DMS114 treated with DMSO at 0.1 percent for 48 hours (cell line): ENCODE measurements at regions not wholly inside any gene's neighbourhood (a gene's known extent, or its start where the extent isn't known, plus 50 kb on each side); places are given as distances from the start of the nearest gene placed in this dataset.
"Not testable (repeated sequence)": the region's sequence is repeated elsewhere in the genome, so short reads cannot be mapped to it uniquely, and the experiment has no call there.

Source experiments
- DNase-seq: peaks from one replicate; lab custom pipeline; 2025; ENCODE audit not compliant: unreplicated experiment; lab: John Stamatoyannopoulos, UW

DNA sequence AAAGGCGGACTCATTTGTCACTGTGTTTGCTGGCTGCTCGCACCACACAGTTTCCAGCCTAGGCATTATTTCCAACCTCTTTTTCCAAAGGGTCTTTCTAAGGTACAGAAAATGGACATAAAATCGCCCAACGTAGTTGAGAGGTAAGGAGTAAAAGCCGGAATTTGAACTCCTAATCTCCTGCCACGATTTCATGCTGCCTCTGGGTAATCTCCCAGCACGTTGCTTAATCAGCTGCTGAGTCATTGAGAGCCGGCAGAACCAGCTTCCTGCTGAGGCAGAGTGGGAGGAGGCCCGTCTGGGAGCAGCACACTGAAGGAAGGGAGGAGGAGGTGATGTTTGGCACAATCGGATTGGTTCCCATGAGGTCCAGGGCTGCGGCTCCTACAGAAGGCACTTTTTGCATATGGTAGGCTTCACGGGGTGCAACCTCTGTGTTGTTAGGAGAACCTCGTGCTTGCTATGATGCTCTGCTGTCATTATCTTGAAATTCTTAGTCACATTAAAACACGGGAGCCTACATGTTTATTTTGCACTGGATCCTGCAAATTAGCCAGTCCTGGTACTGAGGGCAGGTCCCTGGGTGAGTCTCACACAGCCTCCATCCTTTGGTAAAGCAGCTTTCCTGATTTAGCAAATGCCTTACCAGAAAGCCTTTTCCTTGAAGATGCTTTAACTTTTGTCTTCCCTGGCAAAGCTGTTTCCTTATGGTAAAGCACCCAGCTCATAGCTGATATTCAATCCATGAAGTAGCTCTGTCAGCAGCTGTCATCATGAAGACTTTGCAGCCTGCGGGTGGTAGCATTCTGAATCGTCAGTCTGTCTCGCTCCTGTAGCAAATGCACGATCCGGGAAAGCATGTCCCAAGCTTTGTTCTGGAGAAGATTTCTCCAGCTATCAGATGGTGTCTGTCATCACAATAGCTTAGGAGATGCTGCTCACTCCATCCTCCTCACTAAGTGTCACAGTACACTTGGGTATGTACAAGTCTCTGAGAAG lies 191.6 kb upstream of the MSX2 start:
- DNase-seq, result no peak

GRCh38 chr5:174533751-174534241 lies 190.6 kb upstream of the MSX2 start:
- no peak for DNase-seq

DNA sequence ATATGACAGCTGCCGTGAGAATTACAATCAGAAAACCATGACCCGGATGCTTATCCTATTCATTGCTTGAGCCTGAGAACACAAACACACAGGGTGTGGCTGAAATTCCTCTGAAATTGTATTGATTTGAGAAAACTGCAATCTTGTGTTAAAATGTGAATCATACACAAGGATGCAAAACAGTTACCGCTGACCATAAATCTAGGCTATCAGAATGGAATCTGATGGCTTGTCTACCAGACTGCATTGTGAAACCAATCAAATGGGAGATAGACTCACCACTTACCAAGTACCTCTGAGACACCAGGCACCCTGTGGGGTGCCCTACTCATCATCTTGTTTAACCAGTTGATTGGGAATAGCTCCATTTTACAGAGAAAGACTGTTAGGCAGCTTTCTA lies 188.7 kb upstream of the MSX2 start:
- DNase-seq, result no peak

GRCh38 chr5:174539823-174540222 lies 184.6 kb upstream of the MSX2 start:
- DNase-seq, result not testable (repeated sequence)

DNA sequence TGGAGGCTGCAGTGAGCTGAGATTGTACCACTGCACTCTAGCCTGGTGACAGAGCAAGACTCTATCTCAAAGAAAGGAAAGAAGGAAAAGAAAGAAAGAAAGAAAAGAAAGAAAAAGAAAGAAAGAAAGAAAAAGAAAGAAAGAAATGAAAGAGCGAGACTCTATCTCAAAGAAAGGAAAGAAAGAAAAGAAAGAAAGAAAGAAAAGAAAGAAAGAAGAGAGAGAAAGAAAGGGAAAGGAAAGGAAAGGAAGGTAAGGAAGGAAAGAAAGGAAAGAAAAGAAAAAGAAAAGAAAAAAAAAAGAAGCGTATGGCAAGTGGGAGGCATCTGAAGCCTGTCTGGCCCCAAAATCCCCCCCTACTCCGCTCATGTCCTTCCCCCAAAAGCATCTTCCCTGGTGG lies 182.3 kb upstream of the MSX2 start:
- no peak for DNase-seq

GRCh38 chr5:174542471-174542870 lies 181.9 kb upstream of the MSX2 start:
- DNase-seq, result no peak

- no peak for DNase-seq
These were observed 178.5 kb upstream of the MSX2 start for GRCh38 chr5:174545926-174546325.

- DNase-seq, result no peak
These were observed 176.6 kb upstream of the MSX2 start for GRCh38 chr5:174547814-174548213.

GRCh38 chr5:174549254-174549653 lies 175.1 kb upstream of the MSX2 start:
- no peak for DNase-seq

- DNase-seq, result no peak
These were observed 174.4 kb upstream of the MSX2 start for GRCh38 chr5:174550026-174550425.

- no peak for DNase-seq
These were observed 172.0 kb upstream of the MSX2 start for GRCh38 chr5:174552428-174552827.

DNA sequence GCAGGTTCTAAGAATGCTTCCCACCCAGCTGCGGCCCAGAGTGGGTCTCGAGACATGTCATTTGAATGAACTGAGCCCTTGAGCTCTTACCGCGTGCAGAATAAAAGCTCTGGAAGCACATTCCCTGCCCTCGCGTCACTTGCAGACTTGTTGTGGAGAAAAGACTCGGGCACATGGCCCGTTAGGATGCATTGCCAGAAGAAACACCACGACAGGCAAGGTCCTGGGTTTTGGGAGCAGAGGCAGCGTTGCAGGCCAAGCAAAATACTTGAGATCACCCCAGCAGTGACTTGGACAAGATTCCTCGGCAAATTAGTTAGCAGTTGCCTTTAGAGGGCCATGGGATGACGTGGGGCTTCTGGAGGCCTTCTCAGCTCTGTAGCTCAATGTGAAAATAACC lies 170.8 kb upstream of the MSX2 start:
- DNase-seq, result no peak

DNA sequence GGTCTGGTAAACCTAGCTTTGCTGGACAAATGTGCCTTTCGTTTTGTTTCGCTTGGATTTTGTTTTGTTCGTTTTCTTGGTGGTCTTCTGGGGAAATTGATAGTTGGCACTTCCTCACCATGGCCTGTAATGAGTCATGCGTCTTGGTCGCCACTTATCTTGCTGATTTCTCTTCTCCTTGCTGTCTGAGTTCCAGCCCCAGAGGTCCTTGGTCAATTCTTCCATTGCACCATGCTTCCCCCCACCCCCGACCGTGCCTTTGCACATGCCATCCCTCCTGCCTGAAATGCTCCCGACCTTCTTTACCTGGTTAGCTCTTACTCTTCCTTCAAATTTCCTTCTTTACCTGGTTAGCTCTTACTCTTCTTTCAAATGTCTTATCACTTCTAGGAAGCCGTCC lies 168.7 kb upstream of the MSX2 start:
- no peak for DNase-seq

DNA sequence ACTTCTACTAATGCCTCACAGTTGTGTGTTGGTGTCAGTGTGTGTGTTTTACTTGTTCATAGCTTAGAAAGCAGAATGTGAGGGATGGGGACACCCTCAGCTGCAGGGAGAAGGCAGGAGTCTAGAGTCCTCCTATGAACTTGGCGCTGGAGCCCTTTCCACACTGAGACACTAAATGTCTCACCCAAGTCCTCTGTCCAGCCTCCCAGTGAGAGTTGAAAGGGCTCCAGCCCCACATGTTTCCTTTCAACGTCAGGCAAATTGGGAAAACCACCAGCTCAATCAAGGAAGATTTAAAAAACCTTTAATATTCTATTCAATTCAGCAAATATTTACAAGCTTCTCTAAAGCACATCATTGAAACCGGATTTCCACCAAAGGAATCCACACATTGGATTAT lies 167.6 kb upstream of the MSX2 start:
- DNase-seq, result no peak

DNA sequence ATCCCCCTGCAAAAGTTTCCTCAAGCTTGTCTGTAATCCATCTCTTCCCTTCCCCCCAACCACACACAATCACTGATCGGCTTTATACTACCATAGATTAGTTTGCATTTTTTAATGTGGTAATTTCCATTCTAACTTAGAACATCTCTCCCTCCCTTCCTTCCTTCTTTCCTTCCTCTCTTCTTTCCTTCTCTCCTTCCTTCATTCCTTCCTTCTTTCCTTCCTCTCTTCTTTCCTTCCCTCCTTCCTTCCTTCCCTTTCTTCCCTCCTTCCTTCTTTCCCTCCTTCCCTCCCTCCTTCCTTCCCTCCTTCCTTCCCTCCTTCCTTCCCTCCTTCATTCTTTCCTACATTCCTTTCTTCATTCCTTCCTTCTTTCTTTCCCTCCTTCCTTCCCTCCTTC lies 166.2 kb upstream of the MSX2 start:
- DNase-seq, result no peak

DNA sequence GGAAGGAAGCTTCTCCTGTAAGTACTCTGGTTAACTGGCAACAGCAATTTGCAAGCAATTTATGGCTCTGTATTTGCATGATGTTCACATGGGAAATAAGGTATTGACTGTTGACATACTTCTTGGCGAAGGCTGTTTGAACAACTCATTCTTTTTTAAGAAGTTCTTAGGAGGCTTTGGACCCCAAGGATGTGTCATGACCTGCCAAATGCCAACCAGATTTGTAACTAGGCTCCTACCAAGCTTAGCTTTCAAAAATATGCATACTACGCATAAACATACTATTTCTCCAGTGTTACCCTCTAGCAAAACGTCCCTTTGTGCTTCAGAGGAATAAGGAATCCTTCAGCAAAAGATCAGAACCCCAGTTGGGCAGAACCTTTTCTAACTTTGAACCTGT lies 165.2 kb upstream of the MSX2 start:
- DNase-seq, result no peak

DNA sequence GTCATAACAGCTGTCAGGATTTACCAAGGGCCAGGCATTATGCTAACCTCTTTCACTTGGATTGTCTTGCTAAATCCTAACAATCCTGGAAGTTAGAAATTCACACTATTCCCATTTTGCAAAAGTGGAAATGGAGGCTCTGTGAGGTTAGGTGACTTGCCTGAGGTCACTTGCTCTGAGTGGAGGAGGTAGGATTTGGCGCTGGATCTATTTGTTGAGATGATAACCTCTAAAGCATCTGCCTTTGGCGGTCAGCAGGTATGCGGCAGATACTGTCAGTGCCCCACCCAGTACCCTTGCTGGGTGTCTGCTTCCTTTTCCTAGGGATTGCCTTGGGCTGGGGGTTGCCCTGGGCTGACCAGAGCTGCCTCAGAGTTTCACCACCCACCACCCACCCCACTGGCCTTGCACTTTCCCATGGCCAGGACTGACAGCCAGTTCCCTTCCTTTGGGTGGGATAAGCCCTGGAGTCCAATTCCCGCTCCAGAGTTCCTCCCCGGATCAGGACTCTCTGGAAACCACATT lies 164.8 kb upstream of the MSX2 start:
- no peak for DNase-seq

DNA sequence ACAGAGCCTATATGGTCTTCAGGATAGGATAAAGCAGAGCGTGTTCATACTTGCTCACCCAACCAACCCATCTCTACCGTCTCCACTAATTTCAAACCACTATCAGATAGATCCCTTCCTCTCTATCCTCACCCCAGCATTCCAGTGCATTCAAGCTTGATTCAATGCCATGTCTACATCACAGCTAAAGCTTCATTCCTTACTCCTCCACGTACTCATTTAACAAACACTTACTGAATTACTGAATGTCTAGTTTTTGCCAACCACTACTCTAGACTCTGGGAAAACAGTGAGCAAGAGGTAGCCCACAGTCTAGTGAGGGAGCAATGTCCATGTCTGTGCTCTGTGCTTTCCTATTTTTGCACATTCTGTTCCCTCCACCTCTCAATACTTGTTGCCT lies 163.5 kb upstream of the MSX2 start:
- DNase-seq, result no peak

GRCh38 chr5:174563040-174563439 lies 161.3 kb upstream of the MSX2 start:
- DNase-seq, result not testable (repeated sequence)

- DNase-seq, result no peak
These were observed 160.5 kb upstream of the MSX2 start for GRCh38 chr5:174563899-174564298.

DNA sequence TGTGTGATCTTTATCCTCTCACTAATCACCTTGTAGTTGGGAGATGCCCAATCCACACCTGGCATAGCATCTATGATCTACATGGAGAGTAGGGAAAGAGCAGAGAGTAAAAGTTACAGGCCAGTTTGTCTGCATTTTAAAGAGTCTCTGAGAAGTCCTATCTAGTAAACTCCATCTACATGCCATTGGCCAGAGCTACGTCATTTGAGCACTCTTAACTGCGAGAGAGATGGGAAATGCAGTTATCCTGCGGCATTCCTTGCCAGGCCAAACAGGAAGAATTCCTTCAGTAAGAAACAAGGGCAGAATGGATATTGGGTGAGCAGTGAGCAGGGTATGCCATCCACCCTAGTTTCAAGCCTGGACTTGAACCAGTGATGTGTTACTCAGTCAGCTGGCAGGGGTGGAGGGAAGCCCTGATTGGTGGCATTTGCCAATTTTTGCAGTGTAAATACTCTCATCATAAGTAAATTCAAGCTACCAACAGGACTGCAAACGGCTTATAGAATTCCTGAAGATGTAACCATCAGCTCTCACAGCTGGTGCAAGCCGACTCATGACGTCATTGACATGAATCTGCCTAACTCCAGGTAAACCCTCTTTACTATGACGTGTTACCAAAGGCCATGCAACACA lies 156.8 kb upstream of the MSX2 start:
- DNase-seq, result no peak

GRCh38 chr5:174570662-174571061 lies 153.7 kb upstream of the MSX2 start:
- no peak for DNase-seq
